ENCODE measurements at regions not wholly inside any gene's neighbourhood (a gene's known extent, or its start where the extent isn't known, plus 50 kb on each side); places are given as distances from the start of the nearest gene placed in this dataset.

DNA sequence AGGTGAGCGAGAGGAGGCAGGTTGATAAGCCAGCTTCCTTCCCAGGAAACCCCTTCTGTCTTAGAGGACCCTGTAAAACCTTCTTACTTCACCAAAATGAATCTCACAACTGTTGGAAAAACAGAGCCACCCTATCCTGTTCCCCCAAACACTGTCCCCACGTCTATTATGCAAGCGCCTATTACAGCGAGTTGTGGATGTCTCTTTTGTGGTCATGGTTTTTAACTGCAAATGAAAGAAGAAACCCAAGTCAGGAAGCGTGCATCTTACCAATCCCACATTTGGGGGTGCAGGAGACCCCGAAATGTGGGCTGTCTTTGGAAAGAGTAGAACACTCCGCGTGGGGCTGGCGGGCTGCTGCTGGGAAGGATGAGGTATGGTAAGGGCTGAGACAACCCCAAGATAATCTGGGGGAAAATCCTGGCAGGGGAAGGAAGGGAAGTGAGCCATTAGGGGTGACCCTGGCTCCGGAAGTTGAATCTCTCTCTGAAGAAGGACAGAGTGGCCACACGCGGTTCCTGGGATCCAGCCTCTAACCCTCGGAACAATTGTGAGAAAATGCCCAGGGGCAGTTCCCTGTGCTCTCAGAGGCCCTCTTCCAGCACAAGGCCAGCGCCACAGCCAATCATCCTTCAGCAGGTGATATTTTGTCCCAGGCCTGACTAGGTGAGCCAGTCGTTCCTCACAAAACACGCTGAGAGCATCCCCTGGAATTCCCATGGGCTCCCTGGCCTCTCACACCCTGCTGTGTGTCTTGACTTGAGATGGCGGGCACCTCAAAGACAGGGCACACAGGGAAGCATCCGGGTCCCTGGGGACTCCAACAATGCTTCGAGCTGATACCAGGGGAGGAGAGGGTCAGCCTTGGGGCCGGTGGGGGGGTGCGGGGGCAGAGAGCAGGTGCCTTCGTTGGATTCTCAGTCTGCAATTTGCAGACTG lies 168.5 kb upstream of the IRF2BP2 start (continued):
- no peak for TF ChIP-seq TAF1 (IDR thresholded peaks at IDR 0.05; ENCODE audit: control insufficient read depth, extremely low read depth, insufficient read depth, low read length, severe bottlenecking)
- TF ChIP-seq DACH1 (IDR thresholded peaks at IDR 0.05; ENCODE audit: partially characterized antibody) = no peak
- TF ChIP-seq, protein P1, sequence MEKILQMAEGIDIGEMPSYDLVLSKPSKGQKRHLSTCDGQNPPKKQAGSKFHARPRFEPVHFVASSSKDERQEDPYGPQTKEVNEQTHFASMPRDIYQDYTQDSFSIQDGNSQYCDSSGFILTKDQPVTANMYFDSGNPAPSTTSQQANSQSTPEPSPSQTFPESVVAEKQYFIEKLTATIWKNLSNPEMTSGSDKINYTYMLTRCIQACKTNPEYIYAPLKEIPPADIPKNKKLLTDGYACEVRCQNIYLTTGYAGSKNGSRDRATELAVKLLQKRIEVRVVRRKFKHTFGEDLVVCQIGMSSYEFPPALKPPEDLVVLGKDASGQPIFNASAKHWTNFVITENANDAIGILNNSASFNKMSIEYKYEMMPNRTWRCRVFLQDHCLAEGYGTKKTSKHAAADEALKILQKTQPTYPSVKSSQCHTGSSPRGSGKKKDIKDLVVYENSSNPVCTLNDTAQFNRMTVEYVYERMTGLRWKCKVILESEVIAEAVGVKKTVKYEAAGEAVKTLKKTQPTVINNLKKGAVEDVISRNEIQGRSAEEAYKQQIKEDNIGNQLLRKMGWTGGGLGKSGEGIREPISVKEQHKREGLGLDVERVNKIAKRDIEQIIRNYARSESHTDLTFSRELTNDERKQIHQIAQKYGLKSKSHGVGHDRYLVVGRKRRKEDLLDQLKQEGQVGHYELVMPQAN (IDR thresholded peaks at IDR 0.05; ENCODE audit: borderline replicate concordance) = no peak
- 0 out of 2 replicates have a peak, but pooled peaks have one; percentile 60 for TF ChIP-seq ERF (CRISPR knock-in tag; IDR thresholded peaks at IDR 0.05)
- TF ChIP-seq LARP7 (IDR thresholded peaks at IDR 0.05) = no peak
- TF ChIP-seq KLF13 (tag; IDR thresholded peaks at IDR 0.05; ENCODE audit: borderline replicate concordance, low read depth) = no peak
- TF ChIP-seq, protein P2, sequence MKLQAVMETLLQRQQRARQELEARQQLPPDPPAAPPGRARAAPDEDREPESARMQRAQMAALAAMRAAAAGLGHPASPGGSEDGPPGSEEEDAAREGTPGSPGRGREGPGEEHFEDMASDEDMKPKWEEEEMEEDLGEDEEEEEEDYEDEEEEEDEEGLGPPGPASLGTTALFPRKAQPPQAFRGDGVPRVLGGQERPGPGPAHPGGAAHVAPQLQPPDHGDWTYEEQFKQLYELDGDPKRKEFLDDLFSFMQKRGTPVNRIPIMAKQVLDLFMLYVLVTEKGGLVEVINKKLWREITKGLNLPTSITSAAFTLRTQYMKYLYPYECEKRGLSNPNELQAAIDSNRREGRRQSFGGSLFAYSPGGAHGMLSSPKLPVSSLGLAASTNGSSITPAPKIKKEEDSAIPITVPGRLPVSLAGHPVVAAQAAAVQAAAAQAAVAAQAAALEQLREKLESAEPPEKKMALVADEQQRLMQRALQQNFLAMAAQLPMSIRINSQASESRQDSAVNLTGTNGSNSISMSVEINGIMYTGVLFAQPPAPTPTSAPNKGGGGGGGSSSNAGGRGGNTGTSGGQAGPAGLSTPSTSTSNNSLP (IDR thresholded peaks at IDR 0.05; ENCODE audit: borderline replicate concordance, low read depth, low read length) = no peak
- TF ChIP-seq MYC (IDR thresholded peaks at IDR 0.05; ENCODE audit: low read depth, low read length) = peak; percentile 42; the same call in 1 of the 2 replicates
- peak; percentile 83; the same call in 1 of the 2 replicates for TF ChIP-seq MYC (CRISPR knock-in tag; IDR thresholded peaks at IDR 0.05; ENCODE audit: borderline replicate concordance, low read depth)
- no peak for TF ChIP-seq PYGO2 (tag; IDR thresholded peaks at IDR 0.05)
- no peak; the same call in 1 of the 2 replicates for TF ChIP-seq ZNF584 (CRISPR knock-in tag; IDR thresholded peaks at IDR 0.05; ENCODE audit: low read depth)
- no peak for TF ChIP-seq MYBL2 (IDR thresholded peaks at IDR 0.05; ENCODE audit: low read depth)
- TF ChIP-seq MYBL2 (CRISPR knock-in tag; IDR thresholded peaks at IDR 0.05; ENCODE audit: borderline replicate concordance) = no peak; the same call in 1 of the 2 replicates
- TF ChIP-seq ZNF124 (CRISPR knock-in tag; IDR thresholded peaks at IDR 0.05) = no peak; the same call in 1 of the 2 replicates
- peak; percentile 30 to 69 for TF ChIP-seq AFF1 (IDR thresholded peaks at IDR 0.05; ENCODE audit: low read depth in 1 of 2, partially characterized antibody in 2 of 2)
- TF ChIP-seq MCM7 (IDR thresholded peaks at IDR 0.05) = no peak
- TF ChIP-seq ZNF224 (CRISPR knock-in tag; IDR thresholded peaks at IDR 0.05) = no peak
- no peak for TF ChIP-seq EWSR1 (IDR thresholded peaks at IDR 0.05; ENCODE audit: borderline replicate concordance, low read depth, partially characterized antibody)
- no peak; the same call in 1 of the 2 replicates for TF ChIP-seq ZFX (CRISPR knock-in tag; IDR thresholded peaks at IDR 0.05)
- peak; percentile 13; the same call in 1 of the 2 replicates for TF ChIP-seq ZNF3 (CRISPR knock-in tag; IDR thresholded peaks at IDR 0.05)

Measured in K562 (cell line).